ENCODE measurements at regions not wholly inside any gene's neighbourhood (a gene's known extent, or its start where the extent isn't known, plus 50 kb on each side); places are given as distances from the start of the nearest gene placed in this dataset.

DNA sequence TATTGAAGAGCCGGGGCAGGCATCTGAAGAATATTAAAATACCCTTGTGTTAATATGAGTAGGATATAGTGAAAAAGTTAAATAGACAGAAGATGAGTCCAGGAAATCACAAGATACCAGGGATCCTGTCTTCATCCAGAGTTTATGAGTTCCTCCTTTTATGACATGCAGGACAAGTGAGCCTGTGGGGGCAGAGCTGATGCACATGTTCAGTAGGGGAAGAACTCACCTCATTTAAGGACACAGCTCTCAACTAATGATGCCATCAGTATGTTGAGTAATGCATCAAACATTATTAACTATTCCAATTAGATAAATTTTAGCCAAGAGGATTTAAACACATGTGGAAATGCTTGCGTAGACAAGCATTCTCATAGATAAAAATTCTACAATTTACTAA lies 435.8 kb upstream of the AKR1E2 start:
- peaks cover 10% of the 10 kb centered on the region for H3K27me3 Mint-ChIP-seq (ENCODE audit: low read depth)
- no peaks in the 10 kb centered on the region for H3K4me1 Mint-ChIP-seq (ENCODE audit: low read depth)
- no peak overlapping the region for H3K27ac Mint-ChIP-seq
- DNase-seq, result no peak
- no peaks in the 10 kb centered on the region for H3K36me3 Mint-ChIP-seq (ENCODE audit: low read depth)
- H3K4me3 Mint-ChIP-seq, result no peak overlapping the region
- intact Hi-C loops (cut with micrococcal nuclease), result no loop called here
- CTCF ChIA-PET, result no interaction called here
- H3K9me3 Mint-ChIP-seq, result no peaks in the 10 kb centered on the region

DNA sequence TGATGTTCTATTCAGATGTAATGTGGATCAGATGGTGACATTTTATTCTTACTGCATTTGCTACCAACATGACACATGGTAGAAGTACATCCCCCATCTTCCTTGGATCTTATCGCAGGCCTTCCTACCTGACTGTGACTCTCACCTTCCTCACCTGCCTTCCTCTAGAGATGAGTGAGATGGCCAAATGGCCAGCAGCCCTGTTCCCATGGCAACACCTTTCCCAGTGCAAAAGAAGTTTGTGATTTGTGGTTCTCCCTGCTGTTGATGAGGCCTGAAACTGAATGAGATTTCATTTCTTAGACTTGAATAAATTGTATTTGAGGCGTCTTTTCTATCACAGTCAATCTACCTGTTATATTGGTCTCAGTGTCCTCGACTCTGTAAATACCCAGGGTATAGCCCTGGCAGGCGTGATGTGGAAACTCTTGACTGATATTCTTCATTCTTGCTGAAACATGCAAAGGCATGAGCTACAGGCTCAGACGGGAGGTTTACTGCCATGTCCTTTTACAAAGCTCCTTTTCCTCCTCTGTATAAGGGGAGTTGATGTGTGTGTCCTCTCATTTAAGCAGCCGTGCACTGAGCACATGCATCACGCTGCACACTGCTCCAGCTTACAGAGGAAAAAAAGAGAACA lies 440.7 kb upstream of the AKR1E2 start:
- no peaks in the 10 kb centered on the region for H3K36me3 Mint-ChIP-seq (ENCODE audit: low read depth)
- intact Hi-C loops (cut with micrococcal nuclease), result no loop called here
- H3K4me3 Mint-ChIP-seq, result no peak overlapping the region
- H3K27ac Mint-ChIP-seq, result no peak overlapping the region
- CTCF ChIA-PET, result no interaction called here
- no peaks in the 10 kb centered on the region for H3K9me3 Mint-ChIP-seq
- DNase-seq, result no peak
- H3K4me1 Mint-ChIP-seq (ENCODE audit: low read depth), result no peaks in the 10 kb centered on the region
- peaks cover 16% of the 10 kb centered on the region for H3K27me3 Mint-ChIP-seq (ENCODE audit: low read depth)

DNA sequence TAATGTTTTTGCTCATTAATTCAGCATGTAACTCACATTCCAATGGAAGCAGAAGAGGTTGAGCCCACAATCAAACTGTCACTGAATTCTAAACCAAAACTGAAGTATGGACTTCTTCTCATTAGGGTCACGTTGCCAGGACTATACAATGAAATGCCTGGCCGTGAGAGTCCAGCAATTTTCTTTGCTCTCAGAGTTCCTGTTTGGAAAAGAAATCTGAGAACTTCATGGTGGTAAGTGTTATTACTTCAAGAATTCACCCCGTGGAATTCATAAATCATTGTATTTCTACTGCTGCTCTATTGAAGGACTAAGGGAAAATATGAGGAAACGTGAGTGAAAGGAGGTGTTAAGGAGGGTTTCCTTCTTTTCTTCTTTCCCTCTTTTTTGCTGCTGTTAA lies 441.8 kb upstream of the AKR1E2 start:
- H3K36me3 Mint-ChIP-seq (ENCODE audit: low read depth), result no peaks in the 10 kb centered on the region
- no peak overlapping the region for H3K4me3 Mint-ChIP-seq
- H3K9me3 Mint-ChIP-seq, result no peaks in the 10 kb centered on the region
- H3K27ac Mint-ChIP-seq, result no peak overlapping the region
- H3K4me1 Mint-ChIP-seq (ENCODE audit: low read depth), result no peaks in the 10 kb centered on the region
- DNase-seq, result no peak
- peaks cover 13% of the 10 kb centered on the region for H3K27me3 Mint-ChIP-seq (ENCODE audit: low read depth)
- CTCF ChIA-PET, result no interaction called here
- intact Hi-C loops (cut with micrococcal nuclease), result no loop called here

DNA sequence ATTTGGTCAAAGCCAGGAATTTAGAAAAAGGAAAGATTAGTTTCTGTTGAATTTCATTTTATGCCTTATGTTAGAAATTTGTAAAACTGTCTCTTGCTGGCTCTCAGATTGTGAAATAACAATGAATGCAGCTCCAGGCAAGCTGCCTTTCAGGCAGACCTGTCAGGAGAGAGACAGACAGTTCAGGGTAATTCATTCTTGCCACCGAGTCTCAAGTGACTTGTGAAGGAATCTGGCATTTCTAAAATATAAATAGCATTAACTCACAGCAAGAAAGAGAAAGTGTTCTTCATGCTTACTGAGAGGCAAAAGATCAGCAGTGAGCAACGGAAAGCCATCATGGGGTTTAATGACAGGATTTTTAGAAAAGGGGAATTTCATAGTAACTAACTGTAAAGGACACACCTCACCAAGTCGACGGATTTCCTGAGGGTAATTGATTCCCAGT lies 442.3 kb upstream of the AKR1E2 start:
- H3K27ac Mint-ChIP-seq, result no peak overlapping the region
- peaks cover 14% of the 10 kb centered on the region for H3K27me3 Mint-ChIP-seq (ENCODE audit: low read depth)
- no peak overlapping the region for H3K4me3 Mint-ChIP-seq
- DNase-seq, result no peak
- no peaks in the 10 kb centered on the region for H3K9me3 Mint-ChIP-seq
- no peaks in the 10 kb centered on the region for H3K4me1 Mint-ChIP-seq (ENCODE audit: low read depth)
- intact Hi-C loops (cut with micrococcal nuclease), result no loop called here
- CTCF ChIA-PET, result no interaction called here
- H3K36me3 Mint-ChIP-seq (ENCODE audit: low read depth), result no peaks in the 10 kb centered on the region

DNA sequence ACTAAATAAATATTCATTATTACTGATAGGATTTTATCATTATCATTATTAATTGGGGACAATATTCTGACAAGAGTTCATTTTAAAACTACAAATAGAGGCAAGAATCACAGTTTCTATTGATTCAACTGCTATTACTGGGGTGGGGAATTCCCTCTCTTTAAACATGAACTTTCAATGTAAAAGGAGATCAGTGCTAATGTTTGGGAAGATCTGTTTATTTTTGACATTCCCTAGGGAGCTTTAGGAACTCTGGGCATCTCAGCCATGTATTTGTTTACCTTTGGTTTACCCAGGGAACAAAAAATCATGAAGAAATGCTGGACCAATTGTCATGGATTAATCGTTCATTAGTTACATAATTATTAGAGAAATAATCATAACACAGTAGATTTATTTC lies 443.2 kb upstream of the AKR1E2 start:
- CTCF ChIA-PET, result no interaction called here
- no peak overlapping the region for H3K27ac Mint-ChIP-seq
- H3K4me3 Mint-ChIP-seq, result no peak overlapping the region
- no peak for DNase-seq
- no peaks in the 10 kb centered on the region for H3K36me3 Mint-ChIP-seq (ENCODE audit: low read depth)
- peaks cover 14% of the 10 kb centered on the region for H3K27me3 Mint-ChIP-seq (ENCODE audit: low read depth)
- H3K4me1 Mint-ChIP-seq (ENCODE audit: low read depth), result no peaks in the 10 kb centered on the region
- intact Hi-C loops (cut with micrococcal nuclease), result no loop called here
- no peaks in the 10 kb centered on the region for H3K9me3 Mint-ChIP-seq

DNA sequence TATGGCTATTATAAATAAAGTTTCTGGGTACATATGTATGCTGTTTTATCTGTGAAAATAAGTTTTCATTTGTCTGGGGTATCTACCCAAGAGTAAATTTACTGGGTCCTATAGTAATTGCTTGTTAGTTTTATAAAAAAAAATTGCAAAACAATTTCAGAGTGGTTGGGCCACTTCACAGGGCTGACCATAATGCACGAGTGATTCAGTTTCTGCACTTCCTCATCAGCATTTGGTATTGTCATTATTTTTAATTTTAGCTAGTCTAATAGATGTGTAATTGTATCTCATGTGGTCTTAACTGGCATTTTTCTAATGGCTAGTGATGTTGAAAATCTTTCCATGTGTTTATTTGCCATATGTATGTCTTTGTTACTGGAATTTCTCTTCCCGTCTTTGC lies 452.4 kb upstream of the AKR1E2 start:
- no peak for DNase-seq
- H3K27me3 Mint-ChIP-seq (ENCODE audit: low read depth), result peaks cover 5% of the 10 kb centered on the region
- intact Hi-C loops (cut with micrococcal nuclease), result no loop called here
- H3K4me1 Mint-ChIP-seq (ENCODE audit: low read depth), result no peaks in the 10 kb centered on the region
- CTCF ChIA-PET, result interaction anchor here (0.6 kb wide), 1 partner anchor 1307 kb away, joined by 4 read pairs; no protein-coding TSS in a partner anchor
- no peak overlapping the region for H3K4me3 Mint-ChIP-seq
- H3K9me3 Mint-ChIP-seq, result no peaks in the 10 kb centered on the region
- no peaks in the 10 kb centered on the region for H3K36me3 Mint-ChIP-seq (ENCODE audit: low read depth)
- H3K27ac Mint-ChIP-seq, result no peak overlapping the region

DNA sequence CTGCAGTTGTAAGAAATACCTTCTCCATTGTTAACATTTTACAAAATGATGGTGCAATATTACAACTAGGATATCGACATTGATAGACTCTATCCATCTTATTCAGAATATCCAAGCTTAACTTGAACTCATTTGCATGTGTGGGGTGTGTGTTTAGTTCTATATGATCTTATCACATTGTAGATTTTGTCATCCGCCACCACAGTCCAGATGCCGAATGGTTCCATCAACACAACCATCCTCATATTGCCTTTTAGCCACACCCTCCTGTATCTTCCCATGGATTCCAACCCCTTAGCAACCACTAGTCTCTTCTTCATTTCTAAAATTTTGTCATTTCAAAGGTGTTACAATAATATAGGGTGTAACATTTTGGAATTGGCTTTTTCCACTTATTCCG lies 452.9 kb upstream of the AKR1E2 start:
- Mint-ChIP-seq H3K4me1 (ENCODE audit: low read depth) (no peaks in the 10 kb centered on the region), H3K27ac (no peak overlapping the region), H3K9me3 (no peaks in the 10 kb centered on the region), H3K4me3 (no peak overlapping the region), H3K27me3 (ENCODE audit: low read depth) (peaks cover 5% of the 10 kb centered on the region), H3K36me3 (ENCODE audit: low read depth) (no peaks in the 10 kb centered on the region)
- DNase-seq, result no peak
- intact Hi-C loops (cut with micrococcal nuclease), result no loop called here
- CTCF ChIA-PET, result no interaction called here

DNA sequence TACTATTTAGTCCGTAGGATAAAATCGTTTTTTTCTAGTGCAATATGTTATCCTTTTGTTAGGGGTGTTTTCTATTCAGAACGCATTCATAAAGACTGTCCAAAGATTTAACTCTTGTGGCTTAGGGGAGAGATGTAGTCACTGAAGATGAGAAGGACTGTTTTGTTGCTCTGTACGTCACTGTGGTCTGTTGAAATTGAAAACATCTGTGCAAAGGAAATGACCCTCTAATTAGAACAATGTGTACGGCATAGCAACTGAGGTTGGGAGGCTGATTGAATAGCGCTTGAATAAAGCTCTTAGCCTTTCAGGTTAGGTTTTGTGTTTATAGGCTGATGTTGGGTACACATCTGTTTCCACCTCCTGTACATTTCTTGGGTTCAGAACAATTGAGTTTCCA lies 453.4 kb upstream of the AKR1E2 start:
- H3K9me3 Mint-ChIP-seq, result no peaks in the 10 kb centered on the region
- no peaks in the 10 kb centered on the region for H3K4me1 Mint-ChIP-seq (ENCODE audit: low read depth)
- peaks cover 5% of the 10 kb centered on the region for H3K27me3 Mint-ChIP-seq (ENCODE audit: low read depth)
- DNase-seq, result no peak
- H3K27ac Mint-ChIP-seq, result no peak overlapping the region
- no peak overlapping the region for H3K4me3 Mint-ChIP-seq
- no peaks in the 10 kb centered on the region for H3K36me3 Mint-ChIP-seq (ENCODE audit: low read depth)
- CTCF ChIA-PET, result no interaction called here
- intact Hi-C loops (cut with micrococcal nuclease), result no loop called here

DNA sequence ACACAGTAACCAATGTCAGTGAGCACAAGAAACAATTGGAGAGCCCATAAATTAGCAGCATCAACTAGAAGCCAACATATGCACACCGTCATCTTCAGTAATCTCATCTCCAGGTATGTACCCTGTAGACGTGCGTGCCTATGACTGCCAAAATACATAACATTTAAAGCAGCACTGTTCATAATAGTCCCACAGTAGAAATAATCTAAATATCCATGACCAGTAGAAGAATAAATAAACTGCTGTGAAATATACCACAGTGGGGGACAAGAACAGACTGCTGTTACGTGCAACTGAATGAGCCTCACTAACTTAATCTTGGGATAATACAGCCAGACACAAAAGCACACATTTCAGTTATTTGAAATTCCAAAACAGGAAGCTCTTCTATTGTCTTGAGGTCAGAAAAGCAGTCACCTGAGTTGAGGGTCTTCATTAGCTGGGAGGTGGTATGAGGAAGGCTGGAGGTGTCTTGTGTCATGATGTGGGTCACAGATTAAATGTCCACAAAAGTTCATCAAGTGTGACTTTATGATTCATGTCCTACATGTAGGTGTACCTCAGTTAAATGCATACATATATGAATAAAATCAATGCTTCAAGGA lies 454.2 kb upstream of the AKR1E2 start:
- Mint-ChIP-seq H3K4me1 (ENCODE audit: low read depth) (no peaks in the 10 kb centered on the region), H3K27ac (no peak overlapping the region), H3K4me3 (no peak overlapping the region), H3K27me3 (ENCODE audit: low read depth) (peaks cover 5% of the 10 kb centered on the region), H3K9me3 (no peaks in the 10 kb centered on the region), H3K36me3 (ENCODE audit: low read depth) (no peaks in the 10 kb centered on the region)
- no peak for DNase-seq
- intact Hi-C loops (cut with micrococcal nuclease), result no loop called here
- CTCF ChIA-PET, result no interaction called here

DNA sequence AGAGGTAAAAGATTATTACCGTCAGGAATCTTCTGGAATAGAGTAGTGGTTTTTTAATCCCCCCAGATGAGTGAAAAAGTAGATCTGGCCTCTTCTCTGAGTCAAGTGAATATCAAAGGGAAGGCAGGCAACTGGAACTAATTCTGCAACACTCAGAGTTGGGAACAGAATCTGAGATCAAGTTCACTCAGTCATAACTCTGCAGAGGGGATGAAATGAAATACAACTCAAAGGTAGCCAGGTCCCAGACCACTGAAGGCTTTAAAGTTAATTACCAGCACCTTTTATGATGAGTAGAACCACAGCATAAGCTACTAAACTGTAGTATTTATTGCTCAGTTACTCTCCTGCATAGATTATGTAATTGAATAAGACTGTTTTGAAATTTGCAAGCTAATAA lies 455.6 kb upstream of the AKR1E2 start:
- H3K4me3 Mint-ChIP-seq, result no peak overlapping the region
- intact Hi-C loops (cut with micrococcal nuclease), result no loop called here
- CTCF ChIA-PET, result interaction anchor here (0.8 kb wide), 1 partner anchor 392 kb away, joined by 3 read pairs; no protein-coding TSS in a partner anchor
- no peaks in the 10 kb centered on the region for H3K36me3 Mint-ChIP-seq (ENCODE audit: low read depth)
- H3K4me1 Mint-ChIP-seq (ENCODE audit: low read depth), result no peaks in the 10 kb centered on the region
- no peak for DNase-seq
- H3K27me3 Mint-ChIP-seq (ENCODE audit: low read depth), result peaks cover 5% of the 10 kb centered on the region
- no peak overlapping the region for H3K27ac Mint-ChIP-seq
- no peaks in the 10 kb centered on the region for H3K9me3 Mint-ChIP-seq

DNA sequence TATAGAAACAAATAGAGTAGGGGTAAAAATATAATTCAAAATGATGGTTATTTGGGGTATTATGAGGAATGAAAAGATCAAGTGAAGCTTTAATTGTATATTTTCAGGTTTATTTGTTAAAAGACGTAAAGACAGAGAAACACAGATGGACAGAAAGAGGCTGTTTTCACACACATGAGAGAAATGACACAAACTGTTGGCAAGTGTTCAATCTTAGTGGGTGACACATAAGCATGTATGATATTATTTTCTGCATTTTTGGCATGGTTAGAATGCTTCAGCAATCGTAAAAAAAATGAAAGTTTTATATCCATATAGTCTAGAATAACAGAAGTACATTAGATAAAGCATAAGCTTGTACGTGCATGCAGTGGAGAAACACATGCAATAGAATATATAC lies 464.4 kb upstream of the AKR1E2 start:
- DNase-seq, result no peak
- Mint-ChIP-seq H3K27ac (no peak overlapping the region), H3K27me3 (ENCODE audit: low read depth) (peaks cover 8% of the 10 kb centered on the region), H3K4me3 (no peak overlapping the region), H3K4me1 (ENCODE audit: low read depth) (no peaks in the 10 kb centered on the region), H3K36me3 (ENCODE audit: low read depth) (no peaks in the 10 kb centered on the region), H3K9me3 (no peaks in the 10 kb centered on the region)
- intact Hi-C loops (cut with micrococcal nuclease), result no loop called here
- CTCF ChIA-PET, result no interaction called here

DNA sequence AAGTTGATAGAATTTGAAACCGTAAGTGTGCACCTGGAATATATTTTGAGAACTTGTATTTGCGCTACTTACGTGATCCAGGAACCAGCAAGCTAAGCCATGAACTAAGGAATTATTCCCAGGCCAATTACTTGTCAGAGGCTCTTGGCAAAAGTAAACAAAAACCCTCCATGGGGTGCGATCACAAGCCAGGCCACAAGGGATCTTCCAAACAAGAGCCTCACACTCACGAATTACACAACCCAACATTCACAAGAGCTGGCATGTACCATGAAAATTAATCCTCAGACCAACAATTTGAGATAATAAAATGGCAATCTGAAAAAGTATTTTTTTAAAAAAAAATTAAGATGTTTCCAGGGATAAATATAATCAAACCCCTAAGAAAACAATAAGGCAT lies 467.0 kb upstream of the AKR1E2 start:
- Mint-ChIP-seq H3K4me1 (ENCODE audit: low read depth) (no peaks in the 10 kb centered on the region), H3K27ac (no peak overlapping the region), H3K36me3 (ENCODE audit: low read depth) (no peaks in the 10 kb centered on the region), H3K9me3 (no peaks in the 10 kb centered on the region), H3K27me3 (ENCODE audit: low read depth) (peaks cover 10% of the 10 kb centered on the region), H3K4me3 (no peak overlapping the region)
- no peak for DNase-seq
- CTCF ChIA-PET, result no interaction called here
- intact Hi-C loops (cut with micrococcal nuclease), result no loop called here

DNA sequence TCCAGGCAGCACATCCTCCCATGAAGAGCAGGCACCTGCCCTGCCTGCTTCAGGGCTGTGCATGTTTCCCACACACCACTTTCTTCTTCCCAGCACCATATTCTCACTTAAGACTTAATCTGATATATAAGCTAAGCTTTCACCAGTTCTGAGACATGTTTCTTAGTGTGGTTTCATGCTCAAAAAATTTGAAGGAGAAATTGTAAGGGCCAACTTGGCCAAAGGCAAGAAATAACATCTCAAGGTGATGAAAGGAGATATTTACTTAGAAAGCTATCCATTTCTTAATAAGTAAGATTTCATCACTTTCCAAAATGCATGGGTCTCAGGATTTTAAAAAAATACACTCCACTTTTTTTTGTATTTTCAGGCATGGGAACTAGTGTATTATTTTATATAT lies 468.1 kb upstream of the AKR1E2 start:
- no peak overlapping the region for H3K4me3 Mint-ChIP-seq
- no peak overlapping the region for H3K27ac Mint-ChIP-seq
- CTCF ChIA-PET, result interaction anchor here (0.6 kb wide), 1 partner anchor 585 kb away, joined by 3 read pairs; no protein-coding TSS in a partner anchor
- H3K36me3 Mint-ChIP-seq (ENCODE audit: low read depth), result no peaks in the 10 kb centered on the region
- no peak for DNase-seq
- H3K9me3 Mint-ChIP-seq, result no peaks in the 10 kb centered on the region
- peaks cover 14% of the 10 kb centered on the region for H3K27me3 Mint-ChIP-seq (ENCODE audit: low read depth)
- intact Hi-C loops (cut with micrococcal nuclease), result no loop called here
- no peaks in the 10 kb centered on the region for H3K4me1 Mint-ChIP-seq (ENCODE audit: low read depth)

Measured in activated naive CD4-positive, alpha-beta T cell treated with anti-CD3 and anti-CD28 coated beads for 36 hours (primary cell).